Epithelial cell of esophagus (primary cell): ENCODE measurements at regions not wholly inside any gene's neighbourhood (a gene's known extent, or its start where the extent isn't known, plus 50 kb on each side); places are given as distances from the start of the nearest gene placed in this dataset.

Source experiments
- DNase-seq: peaks from one replicate; pipeline ENCODE4 v3.0.0; 2010; ENCODE audit warnings: low read depth
- H3K4me3 ChIP-seq: 2 replicates; pipeline ENCODE4 v1.5.1; 2011; ENCODE audit warnings: mild to moderate bottlenecking, low read length, control low read depth
- TF ChIP-seq, protein P1 (sequence below): IDR thresholded peaks from 2 replicates; pipeline ENCODE4 v1.5.1; 2011; ENCODE audit warnings: low read depth, mild to moderate bottlenecking, low read length, control low read depth, inconsistent platforms; ENCODE audit not compliant: insufficient read depth; ENCODE audit errors: missing control alignments

DNA sequence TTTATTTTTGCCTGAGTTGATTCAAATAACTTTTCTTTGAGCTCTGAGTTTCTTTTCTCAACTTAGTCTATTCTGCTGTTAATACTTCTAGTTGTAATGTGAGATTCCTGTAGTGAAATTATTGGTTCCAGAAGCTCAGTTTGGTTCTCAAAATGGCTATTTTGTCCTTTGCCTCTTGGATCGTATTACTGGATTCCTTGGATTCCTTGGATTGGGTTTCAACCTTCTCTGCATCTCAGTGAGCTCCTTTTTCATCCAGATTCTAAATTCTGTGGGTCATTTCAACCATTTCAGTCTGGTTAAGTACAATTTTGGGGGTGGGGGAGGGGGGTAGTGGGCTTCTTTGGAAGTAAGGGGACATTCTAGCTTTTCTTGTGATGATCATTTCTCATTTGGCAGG lies 341.1 kb upstream of the CNTN5 start:
- TF ChIP-seq, protein P1, sequence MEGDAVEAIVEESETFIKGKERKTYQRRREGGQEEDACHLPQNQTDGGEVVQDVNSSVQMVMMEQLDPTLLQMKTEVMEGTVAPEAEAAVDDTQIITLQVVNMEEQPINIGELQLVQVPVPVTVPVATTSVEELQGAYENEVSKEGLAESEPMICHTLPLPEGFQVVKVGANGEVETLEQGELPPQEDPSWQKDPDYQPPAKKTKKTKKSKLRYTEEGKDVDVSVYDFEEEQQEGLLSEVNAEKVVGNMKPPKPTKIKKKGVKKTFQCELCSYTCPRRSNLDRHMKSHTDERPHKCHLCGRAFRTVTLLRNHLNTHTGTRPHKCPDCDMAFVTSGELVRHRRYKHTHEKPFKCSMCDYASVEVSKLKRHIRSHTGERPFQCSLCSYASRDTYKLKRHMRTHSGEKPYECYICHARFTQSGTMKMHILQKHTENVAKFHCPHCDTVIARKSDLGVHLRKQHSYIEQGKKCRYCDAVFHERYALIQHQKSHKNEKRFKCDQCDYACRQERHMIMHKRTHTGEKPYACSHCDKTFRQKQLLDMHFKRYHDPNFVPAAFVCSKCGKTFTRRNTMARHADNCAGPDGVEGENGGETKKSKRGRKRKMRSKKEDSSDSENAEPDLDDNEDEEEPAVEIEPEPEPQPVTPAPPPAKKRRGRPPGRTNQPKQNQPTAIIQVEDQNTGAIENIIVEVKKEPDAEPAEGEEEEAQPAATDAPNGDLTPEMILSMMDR, result no peak
- no peak overlapping the region for H3K4me3 ChIP-seq
- no peak for DNase-seq

DNA sequence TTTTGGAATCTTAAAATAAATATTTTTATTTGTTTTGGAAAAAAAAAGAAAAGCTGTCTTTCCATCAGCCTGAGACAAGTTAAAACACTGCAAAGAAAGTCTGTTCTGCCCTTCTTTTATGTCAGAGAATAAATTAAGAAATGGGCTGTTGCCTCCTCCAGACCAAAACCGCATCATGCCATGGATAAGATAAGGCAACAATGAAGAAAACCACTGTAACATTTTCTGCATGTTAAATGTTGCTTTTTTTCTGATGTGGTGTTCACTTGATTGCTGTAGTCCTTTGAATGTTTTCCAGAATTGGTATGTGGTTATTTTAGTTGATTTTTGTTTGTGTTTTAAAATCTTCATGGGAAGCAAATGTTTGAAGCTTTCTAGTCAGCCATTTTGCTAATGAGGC lies 319.2 kb upstream of the CNTN5 start:
- H3K4me3 ChIP-seq, result no peak overlapping the region
- no peak for DNase-seq
- TF ChIP-seq, protein P1, result no peak

DNA sequence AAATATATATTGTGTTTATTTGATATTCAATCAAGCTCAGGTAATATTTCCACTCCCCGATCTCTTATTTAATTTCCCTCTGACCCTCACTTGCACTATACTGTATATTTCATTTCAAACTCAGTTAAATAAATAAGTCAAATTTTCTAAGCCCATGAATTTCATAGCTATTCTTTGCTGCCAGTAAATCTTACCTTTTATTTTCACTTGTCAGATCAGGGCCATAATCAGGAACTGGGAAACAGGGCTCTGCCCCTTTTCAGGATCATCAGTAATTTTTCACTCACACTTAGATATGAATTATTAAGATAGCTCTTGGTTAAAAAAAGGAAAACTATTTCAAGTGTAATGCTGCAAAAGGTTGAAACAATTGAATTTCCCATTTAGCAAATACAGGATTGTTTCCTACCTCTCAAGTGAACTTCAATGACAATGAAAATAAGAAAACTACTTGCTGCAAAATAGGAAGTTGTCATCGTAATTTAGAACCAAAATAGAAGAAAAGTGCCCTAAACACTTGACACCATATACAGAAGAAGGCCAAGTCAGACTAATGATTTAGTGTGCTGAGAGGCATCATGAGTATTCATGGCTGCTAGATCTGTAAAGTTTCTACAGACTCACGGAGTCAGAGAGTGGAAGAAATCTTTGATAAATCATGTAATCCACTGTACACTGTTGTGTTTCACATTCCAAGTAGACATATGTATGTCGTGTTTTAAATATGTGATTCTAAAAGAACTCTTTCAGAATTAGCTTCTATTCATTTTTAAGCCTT lies 316.8 kb upstream of the CNTN5 start:
- no peak overlapping the region for H3K4me3 ChIP-seq
- DNase-seq, result no peak
- TF ChIP-seq, protein P1, result no peak

DNA sequence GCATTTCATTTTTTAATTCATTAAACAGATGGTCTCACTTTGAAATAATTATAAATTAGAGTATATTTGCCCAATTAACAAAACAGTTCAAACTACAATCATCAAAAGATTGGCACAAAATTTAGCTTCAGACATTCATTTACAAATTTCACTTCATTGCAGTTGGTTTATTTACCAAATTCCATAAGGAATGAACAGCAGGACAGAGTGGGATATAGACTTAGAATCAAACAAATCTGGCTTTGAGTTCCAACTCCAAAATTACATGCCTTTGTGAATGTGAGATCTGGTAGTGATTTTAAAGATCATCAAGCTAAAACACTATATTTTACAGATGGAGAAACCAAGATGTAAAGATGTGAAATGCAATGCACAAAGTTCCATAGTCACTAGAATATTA lies 310.7 kb upstream of the CNTN5 start:
- DNase-seq, result no peak
- TF ChIP-seq, protein P1, result no peak
- H3K4me3 ChIP-seq, result no peak overlapping the region

DNA sequence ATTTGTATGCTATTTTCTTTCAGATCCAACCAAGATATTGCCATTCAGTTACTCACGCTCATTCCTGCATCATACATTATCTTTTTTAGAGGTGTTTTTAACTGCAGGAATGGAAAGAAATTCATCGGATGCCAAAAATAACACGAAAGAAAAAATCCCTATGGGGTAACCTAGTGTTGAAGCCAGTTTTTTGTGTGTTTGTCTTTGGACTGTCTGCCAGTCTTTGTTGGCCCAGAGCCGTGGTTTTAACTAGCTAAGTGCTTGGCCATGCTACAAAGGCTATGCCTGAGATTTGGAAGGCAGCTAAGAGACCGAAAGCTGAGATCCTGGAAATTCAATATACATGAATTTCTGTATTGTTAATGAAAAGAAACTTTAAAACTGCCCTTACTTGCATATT lies 309.8 kb upstream of the CNTN5 start:
- DNase-seq, result no peak
- TF ChIP-seq, protein P1, result no peak
- H3K4me3 ChIP-seq, result no peak overlapping the region

DNA sequence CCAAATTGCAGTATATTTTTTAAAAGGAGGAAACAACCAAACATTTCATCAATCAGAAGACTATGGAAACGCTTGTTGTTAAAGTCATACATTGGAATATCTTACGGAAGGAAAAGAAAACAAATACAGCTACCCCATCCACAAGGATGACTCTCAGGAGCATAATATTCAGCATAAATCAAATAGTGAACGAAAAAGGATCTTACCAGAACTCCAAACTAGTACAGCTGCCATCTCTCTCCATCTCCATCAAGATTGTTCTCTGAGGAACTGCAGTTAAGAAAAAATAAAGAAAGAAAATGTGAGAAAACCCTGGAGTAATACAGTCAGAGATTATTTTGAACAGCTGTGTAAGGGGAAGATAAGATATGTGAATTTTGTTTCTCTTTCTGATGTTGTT lies 299.8 kb upstream of the CNTN5 start:
- TF ChIP-seq, protein P1, result no peak
- no peak for DNase-seq
- no peak overlapping the region for H3K4me3 ChIP-seq

DNA sequence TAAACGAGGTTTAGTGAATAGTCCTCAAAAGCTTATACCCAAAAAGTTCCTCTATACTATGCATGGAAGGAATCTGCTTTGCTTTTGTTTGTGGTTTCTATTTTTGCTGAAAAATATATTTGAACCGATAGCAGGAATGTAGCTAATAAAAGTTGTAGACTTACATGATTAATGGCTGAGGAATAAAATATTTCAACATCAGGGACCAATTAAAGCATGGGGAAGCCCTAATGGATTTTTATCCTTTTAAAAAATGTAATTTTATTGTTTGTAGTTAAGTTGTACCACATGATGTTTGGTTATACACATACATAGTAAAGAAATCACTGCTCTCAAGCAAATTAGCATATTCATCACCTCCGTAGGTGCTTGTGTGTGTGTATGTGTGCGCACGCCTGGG lies 295.3 kb upstream of the CNTN5 start:
- no peak overlapping the region for H3K4me3 ChIP-seq
- DNase-seq, result no peak
- TF ChIP-seq, protein P1, result no peak
